Pancreas (tissue), 10 donors: ENCODE measurements at regions not wholly inside any gene's neighbourhood (a gene's known extent, or its start where the extent isn't known, plus 50 kb on each side); places are given as distances from the start of the nearest gene placed in this dataset.

Source experiments
- ATAC-seq, 4 donors: fragments of 200-7000 bp; cut with Tn5 transposase; one replicate each; pipeline versions ENCODE4 v1.8.0 to v1.9.1; 2020; ENCODE audit warnings: mild to moderate bottlenecking in 4 of 4, moderate library complexity in 4 of 4
- DNase-seq, 6 donors: peaks; one replicate each; pipeline ENCODE4 v3.0.0-alpha.2; 2020
- FAIRE-seq: peaks from 2 replicates; lab custom pipeline; 2012; peaks lifted over from hg19 to GRCh38; lab: Jason Lieb, UNC
- H3K27ac ChIP-seq, 4 donors: fragments of 200-600 bp; sonication (generic); 1 replicate in 3 of 4; 2 replicates in 1 of 4; pipeline versions ENCODE4 v1.5.0 to v1.8.0; 2020
- H3K27me3 ChIP-seq, 4 donors: fragments of 200-600 bp; one replicate each; pipeline ENCODE4 v1.8.0; 2021
- H3K36me3 ChIP-seq, 3 donors: fragments of 200-600 bp; sonication (generic) in 1 of 3; one replicate each; pipeline versions ENCODE4 v1.5.0 to v1.8.0; 2020 to 2021
- H3K4me1 ChIP-seq, 3 donors: fragments of 200-600 bp; one replicate each; pipeline ENCODE4 v1.8.0; 2021
- H3K4me3 ChIP-seq, 4 donors: fragments of 200-600 bp; sonication (generic) in 2 of 4; one replicate each; pipeline versions ENCODE4 v1.5.0 to v1.8.0; 2020 to 2021
- H3K9me3 ChIP-seq, 4 donors: fragments of 200-600 bp; one replicate each; pipeline ENCODE4 v1.8.0; 2021
- WGBS, 2 donors: extraction: QIAGEN DNeasy Blood & Tissue Kit; methylation state at CpG; one replicate each; pipeline ENCODE4 v1.1.7; 2013; 5-methylcytosine and 5-hydroxymethylcytosine counted together
- intact Hi-C, 3 donors: fragments of 100-400 bp; cut with DNase I; formaldehyde crosslinking; loops; one replicate each; pipeline versions ENCODE4 v1.11.1 to v1.14.2; 2022
- TF ChIP-seq, protein P1 (sequence below), 4 donors: fragments of 200-600 bp; sonication (generic) in 3 of 4; IDR thresholded peaks; one replicate each; pipeline versions ENCODE4 v1.5.0 to v1.8.0; 2021; ENCODE audit warnings: antibody characterized with exemption in 4 of 4
- donor health status: healthy with polysubstance abuse.
- donor health status: DM: no; HTN: no; CAD: no; lungs with moderate emphysema.
- donor health status: DM: no; HTN: no; CAD: no.
- donor health status: control.
- donor health status: control.
- donor health status: Bipolar disorder and iron deficiency.
- donor health status: DM: yes; HTN: yes; CAD: no.
- donor health status: DM: no; HTN: no; CAD: no.
- donor health status: DM: no; HTN: no; CAD: no.
- donor health status: DM: yes; HTN: yes; CAD: no.

DNA sequence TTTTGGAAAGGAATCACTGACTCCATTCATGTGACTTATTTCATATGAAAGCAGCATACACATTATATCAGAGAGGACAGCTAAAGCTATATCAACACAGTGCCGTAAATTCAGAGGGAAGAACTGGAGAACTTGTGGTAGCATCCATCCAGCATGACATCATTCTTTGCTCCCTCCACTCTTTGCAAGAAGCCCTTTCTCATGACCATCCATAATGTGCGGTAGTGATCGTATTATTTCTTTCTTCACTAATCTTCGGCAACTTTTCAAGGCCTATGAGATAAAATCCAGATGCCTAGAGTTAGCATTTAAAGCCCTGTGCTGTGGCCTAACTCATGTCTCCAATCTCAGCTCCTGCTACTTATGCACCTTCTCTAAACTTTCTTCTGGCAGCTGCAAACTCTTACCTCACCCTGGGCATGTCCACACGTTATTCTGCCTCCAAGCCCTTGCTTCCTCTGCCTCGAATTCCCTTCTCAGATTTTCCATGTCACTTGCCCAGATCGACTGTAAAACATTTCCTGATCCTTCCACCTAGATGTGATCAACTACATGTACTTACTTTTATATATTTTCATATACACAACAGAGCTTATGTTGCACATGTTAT is 307.3 kb upstream of the SGCD start:
- no peaks in the 10 kb centered on the region for H3K9me3 ChIP-seq
- H3K4me3 ChIP-seq = no peak overlapping the region
- DNase-seq (no peak), ATAC-seq (no peak), FAIRE-seq (no peak)
- H3K27me3 ChIP-seq = no peaks in the 10 kb centered on the region
- TF ChIP-seq, protein P1, sequence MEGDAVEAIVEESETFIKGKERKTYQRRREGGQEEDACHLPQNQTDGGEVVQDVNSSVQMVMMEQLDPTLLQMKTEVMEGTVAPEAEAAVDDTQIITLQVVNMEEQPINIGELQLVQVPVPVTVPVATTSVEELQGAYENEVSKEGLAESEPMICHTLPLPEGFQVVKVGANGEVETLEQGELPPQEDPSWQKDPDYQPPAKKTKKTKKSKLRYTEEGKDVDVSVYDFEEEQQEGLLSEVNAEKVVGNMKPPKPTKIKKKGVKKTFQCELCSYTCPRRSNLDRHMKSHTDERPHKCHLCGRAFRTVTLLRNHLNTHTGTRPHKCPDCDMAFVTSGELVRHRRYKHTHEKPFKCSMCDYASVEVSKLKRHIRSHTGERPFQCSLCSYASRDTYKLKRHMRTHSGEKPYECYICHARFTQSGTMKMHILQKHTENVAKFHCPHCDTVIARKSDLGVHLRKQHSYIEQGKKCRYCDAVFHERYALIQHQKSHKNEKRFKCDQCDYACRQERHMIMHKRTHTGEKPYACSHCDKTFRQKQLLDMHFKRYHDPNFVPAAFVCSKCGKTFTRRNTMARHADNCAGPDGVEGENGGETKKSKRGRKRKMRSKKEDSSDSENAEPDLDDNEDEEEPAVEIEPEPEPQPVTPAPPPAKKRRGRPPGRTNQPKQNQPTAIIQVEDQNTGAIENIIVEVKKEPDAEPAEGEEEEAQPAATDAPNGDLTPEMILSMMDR (IDR thresholded peaks at IDR 0.05) = no peak
- intact Hi-C loops = no loop called here
- H3K27ac ChIP-seq = no peak overlapping the region
- H3K4me1 ChIP-seq = no peaks in the 10 kb centered on the region
- H3K36me3 ChIP-seq = no peaks in the 10 kb centered on the region
- 60 to 69% methylated on average over 7 of the region's 7 CpGs for WGBS, 2 donors

GRCh38 chr5:156020647-156021046 is 306.3 kb upstream of the SGCD start:
- H3K36me3 ChIP-seq = no peaks in the 10 kb centered on the region
- FAIRE-seq = no peak
- WGBS, 2 donors = 55 to 67% methylated on average over 3 of the region's 3 CpGs
- TF ChIP-seq, protein P1 (IDR thresholded peaks at IDR 0.05) = no peak
- no peaks in the 10 kb centered on the region for H3K27me3 ChIP-seq
- no peaks in the 10 kb centered on the region for H3K9me3 ChIP-seq
- no peak for DNase-seq
- no peak overlapping the region for H3K4me3 ChIP-seq
- ATAC-seq = no peak
- no peaks in the 10 kb centered on the region for H3K4me1 ChIP-seq
- intact Hi-C loops = no loop called here
- no peak overlapping the region for H3K27ac ChIP-seq

DNA sequence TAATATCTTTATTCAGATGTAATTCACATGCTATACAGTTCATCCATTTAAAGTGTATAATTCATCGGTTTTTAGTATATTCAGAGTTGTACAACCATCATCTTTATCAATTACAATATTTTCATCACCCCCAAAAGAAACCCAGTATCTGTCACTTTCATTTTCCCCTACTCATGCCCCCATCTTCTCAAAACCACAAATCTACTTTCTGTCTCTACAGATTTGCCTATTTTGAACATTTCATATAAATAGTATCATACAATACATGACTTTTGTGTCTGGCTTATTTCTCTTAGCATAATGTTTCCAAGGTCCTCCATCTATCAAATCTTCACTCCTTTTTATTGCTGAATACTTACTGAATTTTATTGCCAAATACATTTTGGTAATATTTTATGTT is 305.1 kb upstream of the SGCD start:
- TF ChIP-seq, protein P1 (IDR thresholded peaks at IDR 0.05) = no peak
- FAIRE-seq (no peak), DNase-seq (no peak), ATAC-seq (no peak)
- Histone ChIP-seq H3K27ac (no peak overlapping the region), H3K27me3 (no peaks in the 10 kb centered on the region), H3K36me3 (no peaks in the 10 kb centered on the region), H3K9me3 (no peaks in the 10 kb centered on the region), H3K4me1 (no peaks in the 10 kb centered on the region), H3K4me3 (no peak overlapping the region)
- intact Hi-C loops = no loop called here
- WGBS, 2 donors = 76 to 79% methylated on average over 1 of the region's 1 CpG

- DNase-seq (no peak), ATAC-seq (no peak), FAIRE-seq (no peak)
- no peaks in the 10 kb centered on the region for H3K4me1 ChIP-seq
- H3K4me3 ChIP-seq = no peak overlapping the region
- WGBS, 2 donors = 32 to 44% methylated on average over 1 of the region's 1 CpG
- H3K36me3 ChIP-seq = no peaks in the 10 kb centered on the region
- H3K27ac ChIP-seq = no peak overlapping the region
- no peaks in the 10 kb centered on the region for H3K27me3 ChIP-seq
- intact Hi-C loops = no loop called here
- H3K9me3 ChIP-seq = no peaks in the 10 kb centered on the region
- TF ChIP-seq, protein P1 (IDR thresholded peaks at IDR 0.05) = no peak
Measured at GRCh38 chr5:156025656-156026055, 301.3 kb upstream of the SGCD start.

- no peaks in the 10 kb centered on the region for H3K4me1 ChIP-seq
- no peaks in the 10 kb centered on the region for H3K36me3 ChIP-seq
- intact Hi-C loops = no loop called here
- no peak overlapping the region for H3K27ac ChIP-seq
- no peaks in the 10 kb centered on the region for H3K27me3 ChIP-seq
- H3K4me3 ChIP-seq = no peak overlapping the region
- 71 to 72% methylated on average over 1 of the region's 1 CpG for WGBS, 2 donors
- DNase-seq = no peak
- no peaks in the 10 kb centered on the region for H3K9me3 ChIP-seq
- no peak for ATAC-seq
- TF ChIP-seq, protein P1 (IDR thresholded peaks at IDR 0.05) = no peak
- no peak for FAIRE-seq
Measured at GRCh38 chr5:156031181-156031580, 295.8 kb upstream of the SGCD start.
